PC-3 (cell line): ENCODE measurements at regions not wholly inside any gene's neighbourhood (a gene's known extent, or its start where the extent isn't known, plus 50 kb on each side); places are given as distances from the start of the nearest gene placed in this dataset.
A peak's percentile ranks its signal among the peaks of the same experiment; 100 is the strongest.

Source experiments
- ATAC-seq: fragments of 200-7000 bp; cut with Tn5 transposase; 2 replicates; pipeline ENCODE4 v1.9.1; 2020; ENCODE audit warnings: mild to moderate bottlenecking, moderate library complexity
- BruUV-seq: library from RNA; stranded (reverse); fragments of 400-500 nt; replicated peaks from 2 replicates; lab custom pipeline; 2021; lab: Mats Ljungman, UMichigan
- CTCF ChIA-PET: fragments of 300-600 bp; sonication (Branson Sonifier 250); formaldehyde crosslinking; loops from one replicate; lab custom pipeline; 2022; ENCODE audit warnings: antibody characterized with exemption; lab: Charles Lee
- POLR2A ChIA-PET: fragments of 300-600 bp; sonication (Branson Sonifier 250); formaldehyde crosslinking; loops from one replicate; lab custom pipeline; 2022; ENCODE audit warnings: antibody characterized with exemption; ENCODE audit not compliant: unreplicated experiment; lab: Charles Lee
- DNase-seq: peaks from one replicate; pipeline ENCODE4 v3.0.0-alpha.2; 2015
- H2AFZ ChIP-seq: fragments of 300-600 bp; sonication (generic); 2 replicates; pipeline ENCODE4 v1.6.0; 2016; ENCODE audit warnings: antibody characterized with exemption, low read length
- H3F3A ChIP-seq: fragments of 300-600 bp; sonication (generic); one replicate; pipeline ENCODE4 v1.6.0; 2017; ENCODE audit warnings: antibody characterized with exemption, low read length, control low read depth, mild to moderate bottlenecking; ENCODE audit not compliant: unreplicated experiment
- H3K27ac ChIP-seq: fragments of 300-600 bp; sonication (generic); 2 replicates; pipeline ENCODE4 v1.5.1; 2016; ENCODE audit warnings: mild to moderate bottlenecking, low read length
- H3K27me3 ChIP-seq: fragments of 300-600 bp; sonication (generic); 2 replicates; pipeline ENCODE4 v1.6.1; 2016; ENCODE audit warnings: low read length, mixed read lengths
- H3K36me3 ChIP-seq: fragments of 300-600 bp; sonication (generic); 2 replicates; pipeline ENCODE4 v1.6.1; 2016; ENCODE audit warnings: low read depth, mixed run types, low read length, mixed read lengths
- H3K4me1 ChIP-seq: fragments of 300-600 bp; sonication (generic); 2 replicates; pipeline ENCODE4 v1.5.1; 2016; ENCODE audit warnings: low read length; ENCODE audit not compliant: insufficient read depth
- H3K4me2 ChIP-seq: fragments of 300-600 bp; sonication (generic); 2 replicates; pipeline ENCODE4 v1.6.0; 2016; ENCODE audit warnings: low read length
- H3K4me3 ChIP-seq: fragments of 300-600 bp; sonication (generic); 2 replicates; pipeline ENCODE4 v1.5.1; 2016; ENCODE audit warnings: mild to moderate bottlenecking, low read length, mixed read lengths
- H3K79me2 ChIP-seq: fragments of 300-600 bp; sonication (generic); 2 replicates; pipeline ENCODE4 v1.6.1; 2017; ENCODE audit warnings: low read length, mixed read lengths
- H3K9ac ChIP-seq: fragments of 300-600 bp; sonication (generic); 2 replicates; pipeline ENCODE4 v1.6.0; 2016; ENCODE audit warnings: mild to moderate bottlenecking, low read length
- H3K9me2 ChIP-seq: fragments of 300-600 bp; sonication (generic); replicated peaks from 2 replicates; pipeline ENCODE4 v1.6.1; 2016; ENCODE audit warnings: mixed run types, low read length, mixed read lengths
- H3K9me3 ChIP-seq: fragments of 300-600 bp; sonication (generic); 2 replicates; pipeline ENCODE4 v1.6.1; 2016; ENCODE audit warnings: low read length, mixed read lengths
- H4K20me1 ChIP-seq: fragments of 300-600 bp; sonication (generic); 2 replicates; pipeline ENCODE4 v1.6.1; 2016; ENCODE audit warnings: low read length, mixed read lengths
- EZH2 ChIP-seq: fragments of 300-600 bp; sonication (generic); IDR thresholded peaks from one replicate; pipeline ENCODE4 v1.6.1; 2017; ENCODE audit warnings: antibody characterized with exemption, mild to moderate bottlenecking, low read length; ENCODE audit not compliant: unreplicated experiment
- EZH2phosphoT487 ChIP-seq: fragments of 300-600 bp; sonication (generic); IDR thresholded peaks from 2 replicates; pipeline ENCODE4 v1.6.1; 2018; ENCODE audit warnings: mild to moderate bottlenecking, antibody characterized with exemption, low read length, borderline replicate concordance
- intact Hi-C: fragments of 100-400 bp; cut with micrococcal nuclease; formaldehyde crosslinking; loops from 2 replicates; pipeline ENCODE4 v1.9.0; 2023
- TF ChIP-seq, protein P1 (sequence below): fragments of 300-600 bp; sonication (generic); conservative IDR thresholded peaks from 2 replicates; pipeline ENCODE4 v1.5.1; 2017; ENCODE audit warnings: antibody characterized with exemption, low read depth, mild to moderate bottlenecking, low read length

DNA sequence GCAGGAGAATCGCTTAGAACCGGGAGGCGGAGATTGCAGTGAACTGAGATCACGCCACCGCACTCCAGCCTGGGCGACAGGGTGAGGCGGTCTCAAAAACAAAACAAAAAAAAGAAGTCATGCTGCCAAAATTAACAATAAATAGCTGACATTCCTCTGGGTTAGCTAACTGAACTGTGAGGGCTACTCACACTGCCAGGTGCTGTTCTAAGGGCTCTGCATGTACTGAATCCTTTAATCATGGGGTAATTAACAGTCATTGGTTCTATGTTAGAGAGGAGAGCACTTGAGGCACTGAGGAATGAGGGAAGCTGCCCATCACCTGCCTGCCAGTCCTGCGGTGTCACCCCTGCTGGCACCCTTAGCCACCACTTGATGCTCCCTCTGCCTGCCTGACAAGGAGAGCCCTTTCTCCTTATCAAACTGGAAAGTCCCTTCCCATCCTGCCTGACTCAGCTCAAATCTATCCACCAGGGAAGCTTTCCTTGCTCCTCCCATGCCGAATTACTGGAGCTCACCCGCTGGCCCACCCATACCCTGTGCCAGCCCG lies 73.0 kb upstream of the RIOK3 start:
- H3K79me2 ChIP-seq = no peaks in the 10 kb centered on the region
- ChIA-PET POLR2A (interaction anchor here (0.6 kb wide), 1 partner anchor 346 kb away, joined by 3 read pairs; no protein-coding TSS in a partner anchor), CTCF (interaction anchor here (0.6 to 1.3 kb wide), 2 partner anchors 32 to 69 kb away, joined by 3 to 5 read pairs; no protein-coding TSS in a partner anchor)
- intact Hi-C loops = no loop called here
- peaks cover 3% of the 10 kb centered on the region for H3F3A ChIP-seq
- H3K27ac ChIP-seq = no peak overlapping the region
- no peaks in the 10 kb centered on the region for H3K9me2 ChIP-seq
- H3K9ac ChIP-seq = no peak overlapping the region
- DNase-seq = peak; percentile 43
- H3K4me3 ChIP-seq = no peak overlapping the region
- BruUV-seq = no TSS peak
- H4K20me1 ChIP-seq = no peaks in the 10 kb centered on the region
- H3K9me3 ChIP-seq = no peaks in the 10 kb centered on the region
- no peak overlapping the region for H3K4me2 ChIP-seq
- no peaks in the 10 kb centered on the region; the same call in 1 of the 2 replicates for H3K36me3 ChIP-seq
- no peak overlapping the region for H2AFZ ChIP-seq
- peaks cover 38% of the 10 kb centered on the region for H3K4me1 ChIP-seq
- H3K27me3 ChIP-seq = no peaks in the 10 kb centered on the region
- peak; percentile 23 for ATAC-seq
- no peak for TF ChIP-seq EZH2phosphoT487
- TF ChIP-seq, protein P1, sequence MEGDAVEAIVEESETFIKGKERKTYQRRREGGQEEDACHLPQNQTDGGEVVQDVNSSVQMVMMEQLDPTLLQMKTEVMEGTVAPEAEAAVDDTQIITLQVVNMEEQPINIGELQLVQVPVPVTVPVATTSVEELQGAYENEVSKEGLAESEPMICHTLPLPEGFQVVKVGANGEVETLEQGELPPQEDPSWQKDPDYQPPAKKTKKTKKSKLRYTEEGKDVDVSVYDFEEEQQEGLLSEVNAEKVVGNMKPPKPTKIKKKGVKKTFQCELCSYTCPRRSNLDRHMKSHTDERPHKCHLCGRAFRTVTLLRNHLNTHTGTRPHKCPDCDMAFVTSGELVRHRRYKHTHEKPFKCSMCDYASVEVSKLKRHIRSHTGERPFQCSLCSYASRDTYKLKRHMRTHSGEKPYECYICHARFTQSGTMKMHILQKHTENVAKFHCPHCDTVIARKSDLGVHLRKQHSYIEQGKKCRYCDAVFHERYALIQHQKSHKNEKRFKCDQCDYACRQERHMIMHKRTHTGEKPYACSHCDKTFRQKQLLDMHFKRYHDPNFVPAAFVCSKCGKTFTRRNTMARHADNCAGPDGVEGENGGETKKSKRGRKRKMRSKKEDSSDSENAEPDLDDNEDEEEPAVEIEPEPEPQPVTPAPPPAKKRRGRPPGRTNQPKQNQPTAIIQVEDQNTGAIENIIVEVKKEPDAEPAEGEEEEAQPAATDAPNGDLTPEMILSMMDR = no peak
- TF ChIP-seq EZH2 = no peak

GRCh38 chr18:23380817-23381216 lies 72.3 kb upstream of the RIOK3 start:
- no peak for ATAC-seq
- H3K27me3 ChIP-seq = no peaks in the 10 kb centered on the region
- H3K9me2 ChIP-seq = no peaks in the 10 kb centered on the region
- no peaks in the 10 kb centered on the region for H4K20me1 ChIP-seq
- no peak overlapping the region for H3K9ac ChIP-seq
- TF ChIP-seq EZH2phosphoT487 = no peak
- TF ChIP-seq, protein P1 = no peak
- TF ChIP-seq EZH2 = no peak
- BruUV-seq = no TSS peak
- no peak overlapping the region for H3K4me3 ChIP-seq
- no peak overlapping the region for H3K27ac ChIP-seq
- H3K4me1 ChIP-seq = peaks cover 38% of the 10 kb centered on the region
- H3K79me2 ChIP-seq = no peaks in the 10 kb centered on the region
- H2AFZ ChIP-seq = no peak overlapping the region
- no peaks in the 10 kb centered on the region; the same call in 1 of the 2 replicates for H3K36me3 ChIP-seq
- ChIA-PET POLR2A (no interaction called here), CTCF (interaction anchor here (1.3 kb wide), 1 partner anchor 31 kb away, joined by 5 read pairs; no protein-coding TSS in a partner anchor)
- H3F3A ChIP-seq = peaks cover 3% of the 10 kb centered on the region
- H3K9me3 ChIP-seq = no peaks in the 10 kb centered on the region
- intact Hi-C loops = no loop called here
- H3K4me2 ChIP-seq = no peak overlapping the region
- DNase-seq = no peak

DNA sequence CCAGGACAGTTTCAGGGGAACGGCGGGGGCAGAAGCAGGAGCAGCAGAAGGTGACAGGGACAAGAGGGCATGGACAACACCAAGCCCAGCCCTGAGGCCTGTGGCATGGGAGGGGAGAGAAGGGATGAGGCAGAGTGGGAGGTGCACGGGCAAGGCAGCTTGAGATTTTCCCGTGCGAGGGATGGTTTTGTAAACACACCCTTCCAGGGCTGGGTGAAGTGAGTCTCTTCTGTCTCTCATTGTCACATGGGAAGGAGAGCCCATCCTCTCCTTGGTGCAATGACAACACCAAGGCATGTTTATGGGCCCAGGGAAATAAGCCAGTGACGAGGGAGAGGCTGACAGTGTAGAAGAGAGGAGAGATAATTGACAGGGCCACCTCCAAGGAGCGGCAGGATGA lies 69.6 kb upstream of the RIOK3 start:
- H2AFZ ChIP-seq = no peak overlapping the region
- intact Hi-C loops = no loop called here
- H3K9ac ChIP-seq = no peak overlapping the region
- no peaks in the 10 kb centered on the region for H3K9me2 ChIP-seq
- BruUV-seq = no TSS peak
- no peak overlapping the region for H3K4me2 ChIP-seq
- DNase-seq (no peak), ATAC-seq (no peak)
- TF ChIP-seq, protein P1 = no peak
- TF ChIP-seq EZH2 (no peak), EZH2phosphoT487 (no peak)
- H3K4me3 ChIP-seq = no peak overlapping the region
- no peaks in the 10 kb centered on the region for H3K9me3 ChIP-seq
- peaks cover 25% of the 10 kb centered on the region for H3K4me1 ChIP-seq
- ChIA-PET CTCF (no interaction called here), POLR2A (no interaction called here)
- H3K79me2 ChIP-seq = no peaks in the 10 kb centered on the region
- no peaks in the 10 kb centered on the region for H3K27me3 ChIP-seq
- H3K36me3 ChIP-seq = no peaks in the 10 kb centered on the region; the same call in 1 of the 2 replicates
- H4K20me1 ChIP-seq = no peaks in the 10 kb centered on the region
- no peaks in the 10 kb centered on the region for H3F3A ChIP-seq
- no peak overlapping the region for H3K27ac ChIP-seq
